MG63 (cell line): ENCODE measurements at regions not wholly inside any gene's neighbourhood (a gene's known extent, or its start where the extent isn't known, plus 50 kb on each side); places are given as distances from the start of the nearest gene placed in this dataset.
"Not testable (repeated sequence)": the region's sequence is repeated elsewhere in the genome, so short reads cannot be mapped to it uniquely, and the experiment has no call there.

ENCODE experiments used
- DNase-seq: peaks from one replicate; pipeline ENCODE4 v3.0.0-alpha.2; 2020
- H3K27me3 ChIP-seq: fragments of 250-450 bp; sonication (Bioruptor Pico); 2 replicates; pipeline ENCODE4 v1.5.1; 2020; ENCODE audit warnings: mild to moderate bottlenecking, moderate library complexity
- H3K36me3 ChIP-seq: fragments of 250-450 bp; sonication (Bioruptor Pico); 2 replicates; pipeline ENCODE4 v1.5.1; 2020; ENCODE audit warnings: mild to moderate bottlenecking, moderate library complexity
- H3K4me3 ChIP-seq: fragments of 250-450 bp; sonication (Bioruptor Pico); 2 replicates; pipeline ENCODE4 v1.5.1; 2020; ENCODE audit warnings: mild to moderate bottlenecking, moderate library complexity
- H3K9me3 ChIP-seq: fragments of 250-450 bp; sonication (Bioruptor Pico); 2 replicates; pipeline ENCODE4 v1.5.1; 2020; ENCODE audit warnings: mild to moderate bottlenecking, moderate library complexity

DNA sequence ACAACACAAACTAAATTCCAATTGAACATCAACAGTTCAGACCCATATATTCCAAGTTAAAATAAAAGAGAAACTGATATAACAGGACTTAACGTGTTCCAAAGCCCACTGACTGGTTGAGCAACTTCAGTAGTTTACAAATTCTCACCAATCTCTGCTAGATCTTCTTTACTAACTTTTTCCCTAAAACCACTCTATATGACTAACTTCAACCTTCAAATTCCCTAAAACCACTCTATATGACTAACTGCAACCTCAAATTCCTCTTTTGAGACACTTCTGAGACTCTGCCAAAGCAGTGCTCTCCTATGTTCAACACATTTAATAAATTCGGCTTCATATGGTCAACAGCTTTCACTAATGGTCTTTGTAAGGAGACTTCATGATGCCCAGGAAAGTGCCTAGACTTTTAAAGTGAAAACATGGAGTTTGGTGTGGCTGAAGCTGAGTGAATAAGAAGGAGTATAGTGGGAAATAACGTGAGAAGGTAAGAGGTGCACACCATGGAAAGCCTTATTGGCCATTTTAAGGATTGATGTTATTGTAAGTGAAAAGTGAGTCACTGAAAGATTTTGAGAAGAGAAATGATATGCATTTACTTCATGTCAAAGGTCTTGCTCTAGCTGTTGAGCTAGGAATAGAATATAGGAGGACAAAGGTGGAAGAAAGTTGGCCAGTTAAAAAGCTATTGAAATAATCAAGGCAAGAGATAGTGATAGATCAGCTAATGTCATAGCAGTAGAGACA, 134.0 kb upstream of the HCRTR2 start:
- Histone ChIP-seq H3K9me3 (no peaks in the 10 kb centered on the region), H3K36me3 (no peaks in the 10 kb centered on the region), H3K27me3 (no peaks in the 10 kb centered on the region), H3K4me3 (no peak overlapping the region)
- DNase-seq = no peak

GRCh38 chr6:55046869-55047422, 127.4 kb upstream of the HCRTR2 start:
- no peaks in the 10 kb centered on the region for H3K27me3 ChIP-seq
- no peak overlapping the region for H3K4me3 ChIP-seq
- DNase-seq = no peak

DNA sequence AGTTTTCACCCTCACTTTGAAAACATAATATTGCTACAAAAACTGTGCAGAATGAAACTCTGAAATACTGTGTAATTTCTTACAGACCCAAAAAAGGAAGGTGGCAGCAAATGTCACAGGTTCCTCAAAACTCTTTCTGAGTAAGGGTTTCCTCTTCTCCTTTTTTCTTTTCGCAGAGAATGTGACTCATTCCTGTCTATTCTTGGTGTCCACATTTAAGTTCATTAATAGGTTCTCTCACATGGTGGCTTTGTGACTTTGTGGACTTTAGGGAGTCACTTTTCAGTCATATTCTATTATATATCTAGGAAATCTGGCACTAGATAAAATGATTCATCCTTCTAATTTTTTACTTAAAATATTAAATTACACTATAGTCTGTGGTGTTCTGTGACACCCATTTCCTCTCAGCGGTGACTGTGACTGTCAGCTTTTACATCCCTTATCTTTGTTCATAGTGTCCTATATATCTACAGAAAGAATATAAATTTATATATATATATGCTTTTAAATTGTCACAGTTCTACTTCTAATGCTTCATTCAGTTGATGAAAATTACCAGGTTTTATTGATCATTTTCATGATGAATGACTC, 126.8 kb upstream of the HCRTR2 start:
- no peak for DNase-seq
- Histone ChIP-seq H3K36me3 (no peaks in the 10 kb centered on the region), H3K9me3 (no peaks in the 10 kb centered on the region), H3K4me3 (no peak overlapping the region), H3K27me3 (no peaks in the 10 kb centered on the region)

More at GRCh38 chr6:55046869-55047422, 127.4 kb upstream of the HCRTR2 start:
- Histone ChIP-seq H3K9me3 (no peaks in the 10 kb centered on the region), H3K36me3 (no peaks in the 10 kb centered on the region)

- H3K27me3 ChIP-seq = no peaks in the 10 kb centered on the region
- no peak overlapping the region for H3K4me3 ChIP-seq
- no peaks in the 10 kb centered on the region for H3K36me3 ChIP-seq
- DNase-seq = no peak
- no peaks in the 10 kb centered on the region for H3K9me3 ChIP-seq
These were observed 124.4 kb upstream of the HCRTR2 start for GRCh38 chr6:55049866-55050265.

GRCh38 chr6:55052846-55053245, 121.5 kb upstream of the HCRTR2 start:
- no peaks in the 10 kb centered on the region for H3K27me3 ChIP-seq
- H3K36me3 ChIP-seq = no peaks in the 10 kb centered on the region
- no peak for DNase-seq
- no peak overlapping the region for H3K4me3 ChIP-seq
- H3K9me3 ChIP-seq = no peaks in the 10 kb centered on the region

- H3K9me3 ChIP-seq = 0 out of 2 replicates have a peak, but pooled peaks cover 3% of the 10 kb centered on the region
- H3K27me3 ChIP-seq = no peaks in the 10 kb centered on the region
- DNase-seq = no peak
- no peak overlapping the region for H3K4me3 ChIP-seq
- no peaks in the 10 kb centered on the region for H3K36me3 ChIP-seq
These were observed 115.6 kb upstream of the HCRTR2 start for GRCh38 chr6:55058682-55059081.

DNA sequence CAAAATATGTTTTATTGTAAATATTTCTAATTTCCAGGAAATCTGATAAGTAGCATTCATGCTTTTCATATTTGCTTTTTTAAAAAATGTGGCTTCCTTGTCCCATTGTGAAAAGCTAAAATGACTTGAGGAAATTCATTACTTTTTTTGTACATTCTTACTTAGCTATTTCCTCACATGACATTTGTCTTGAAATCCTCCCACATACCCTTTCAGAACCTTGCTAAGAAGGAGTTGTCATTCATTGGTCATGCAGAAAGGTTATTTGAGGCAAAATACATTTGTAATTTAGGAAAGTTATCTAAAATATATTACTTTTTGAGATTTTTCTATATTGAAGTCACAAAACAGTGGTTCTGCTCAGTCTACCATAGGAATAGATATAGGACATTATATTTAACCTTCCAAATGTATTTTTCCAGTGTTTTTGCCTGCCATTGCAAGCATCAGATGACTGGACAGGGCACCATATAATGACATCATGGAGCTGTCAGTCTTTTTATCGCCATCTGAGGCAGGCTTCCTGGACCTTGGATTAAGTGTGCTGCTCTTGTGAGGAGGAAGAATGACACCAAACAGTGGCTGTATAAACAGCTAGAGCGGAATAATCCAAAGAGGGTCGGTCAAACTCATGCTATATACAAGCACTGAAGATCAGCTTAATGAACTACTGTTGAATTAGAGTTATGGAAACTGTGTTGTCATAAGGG, 109.4 kb upstream of the HCRTR2 start:
- H3K9me3 ChIP-seq = 0 out of 2 replicates have a peak, but pooled peaks cover 2% of the 10 kb centered on the region
- no peaks in the 10 kb centered on the region for H3K27me3 ChIP-seq
- no peak overlapping the region for H3K4me3 ChIP-seq
- no peak for DNase-seq
- no peaks in the 10 kb centered on the region for H3K36me3 ChIP-seq

DNA sequence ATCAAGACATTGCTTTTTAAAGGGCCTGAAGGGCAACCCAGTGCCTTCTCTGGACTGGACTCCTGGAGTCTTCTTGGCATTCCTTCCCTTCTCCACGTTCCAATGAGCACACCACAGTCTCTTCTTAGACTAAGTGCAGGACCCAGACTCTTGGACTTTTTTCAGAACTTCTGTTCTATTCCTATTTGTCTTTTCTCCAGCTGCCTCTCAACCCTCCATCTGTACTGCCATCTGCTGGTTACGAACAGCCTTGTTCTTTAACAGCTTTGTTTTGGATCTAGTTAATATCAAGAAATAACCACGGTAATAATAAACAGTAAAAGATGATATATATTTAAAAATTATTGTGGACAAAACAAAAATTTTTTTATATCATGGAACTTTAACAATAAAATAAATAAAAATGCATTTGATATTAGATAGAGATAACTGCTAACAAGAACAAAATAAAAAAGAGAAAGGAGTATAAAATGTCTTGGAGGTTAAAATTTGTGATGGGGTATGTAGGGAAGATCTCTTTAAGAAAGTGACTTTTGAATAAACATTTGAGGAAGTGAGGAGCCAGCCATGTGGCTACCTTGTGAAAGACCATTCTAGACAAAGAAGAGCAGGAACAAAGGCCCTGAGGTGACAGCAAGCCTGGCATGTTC, 105.1 kb upstream of the HCRTR2 start:
- no peak for DNase-seq
- no peak overlapping the region for H3K4me3 ChIP-seq

GRCh38 chr6:55082021-55082420, 92.3 kb upstream of the HCRTR2 start:
- H3K9me3 ChIP-seq = no peaks in the 10 kb centered on the region
- H3K36me3 ChIP-seq = no peaks in the 10 kb centered on the region
- no peak for DNase-seq
- H3K4me3 ChIP-seq = no peak overlapping the region
- H3K27me3 ChIP-seq = no peaks in the 10 kb centered on the region

More for the DNA sequence above, 105.1 kb upstream of the HCRTR2 start:
- Histone ChIP-seq H3K27me3 (no peaks in the 10 kb centered on the region), H3K9me3 (no peaks in the 10 kb centered on the region), H3K36me3 (no peaks in the 10 kb centered on the region)

DNA sequence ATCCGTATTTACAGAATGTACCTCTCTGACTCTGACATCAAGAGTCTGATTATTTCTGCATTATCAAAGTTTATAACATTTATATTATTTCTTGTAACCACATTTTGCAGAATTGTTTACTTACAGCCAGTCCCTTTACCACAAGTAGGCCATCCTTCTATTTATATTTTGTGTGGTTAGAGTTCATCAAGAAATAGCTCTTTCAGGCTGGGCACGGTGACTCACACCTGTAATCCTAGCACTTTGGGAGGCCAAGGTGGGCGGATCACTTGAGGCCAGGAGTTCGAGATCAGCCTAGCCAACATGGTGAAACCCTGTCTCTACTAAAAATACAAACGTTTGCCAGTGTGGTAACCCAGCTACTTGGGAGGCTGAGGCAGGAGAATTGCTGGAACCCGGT, 86.3 kb upstream of the HCRTR2 start:
- H3K4me3 ChIP-seq, DNase-seq, H3K9me3 ChIP-seq, H3K27me3 ChIP-seq, H3K36me3 ChIP-seq: not testable (repeated sequence)

GRCh38 chr6:55088902-55089301, 85.4 kb upstream of the HCRTR2 start:
- Histone ChIP-seq H3K9me3 (no peaks in the 10 kb centered on the region), H3K36me3 (no peaks in the 10 kb centered on the region), H3K4me3 (no peak overlapping the region), H3K27me3 (no peaks in the 10 kb centered on the region)
- no peak for DNase-seq

- Histone ChIP-seq H3K4me3 (no peak overlapping the region), H3K9me3 (no peaks in the 10 kb centered on the region), H3K27me3 (no peaks in the 10 kb centered on the region), H3K36me3 (no peaks in the 10 kb centered on the region)
- DNase-seq = no peak
These were observed 85.0 kb upstream of the HCRTR2 start for GRCh38 chr6:55089325-55089724.

GRCh38 chr6:55100686-55101085, 73.6 kb upstream of the HCRTR2 start:
- H3K36me3 ChIP-seq = no peaks in the 10 kb centered on the region
- no peak for DNase-seq
- H3K9me3 ChIP-seq = no peaks in the 10 kb centered on the region
- no peaks in the 10 kb centered on the region for H3K27me3 ChIP-seq
- no peak overlapping the region for H3K4me3 ChIP-seq

DNA sequence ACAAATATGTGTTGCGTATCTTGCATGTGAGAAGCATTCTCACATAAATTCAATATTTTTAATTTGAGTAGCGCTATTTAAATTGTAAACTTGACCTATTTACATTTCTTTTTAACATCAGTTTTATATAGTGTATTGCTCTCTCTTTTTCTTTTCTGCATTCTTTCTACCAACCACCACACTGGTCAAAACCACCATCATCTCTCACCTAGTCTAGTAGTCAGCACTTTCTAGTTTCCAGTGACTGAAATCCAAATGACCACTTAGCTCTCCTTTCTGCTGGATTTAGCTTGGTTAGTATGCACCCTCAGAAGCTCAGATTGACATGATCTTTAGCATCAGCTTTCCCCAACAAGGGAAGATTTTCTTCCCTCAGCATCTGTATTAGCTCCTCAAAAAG, 73.2 kb upstream of the HCRTR2 start:
- Histone ChIP-seq H3K9me3 (no peaks in the 10 kb centered on the region), H3K27me3 (no peaks in the 10 kb centered on the region), H3K4me3 (no peak overlapping the region), H3K36me3 (no peaks in the 10 kb centered on the region)
- no peak for DNase-seq

DNA sequence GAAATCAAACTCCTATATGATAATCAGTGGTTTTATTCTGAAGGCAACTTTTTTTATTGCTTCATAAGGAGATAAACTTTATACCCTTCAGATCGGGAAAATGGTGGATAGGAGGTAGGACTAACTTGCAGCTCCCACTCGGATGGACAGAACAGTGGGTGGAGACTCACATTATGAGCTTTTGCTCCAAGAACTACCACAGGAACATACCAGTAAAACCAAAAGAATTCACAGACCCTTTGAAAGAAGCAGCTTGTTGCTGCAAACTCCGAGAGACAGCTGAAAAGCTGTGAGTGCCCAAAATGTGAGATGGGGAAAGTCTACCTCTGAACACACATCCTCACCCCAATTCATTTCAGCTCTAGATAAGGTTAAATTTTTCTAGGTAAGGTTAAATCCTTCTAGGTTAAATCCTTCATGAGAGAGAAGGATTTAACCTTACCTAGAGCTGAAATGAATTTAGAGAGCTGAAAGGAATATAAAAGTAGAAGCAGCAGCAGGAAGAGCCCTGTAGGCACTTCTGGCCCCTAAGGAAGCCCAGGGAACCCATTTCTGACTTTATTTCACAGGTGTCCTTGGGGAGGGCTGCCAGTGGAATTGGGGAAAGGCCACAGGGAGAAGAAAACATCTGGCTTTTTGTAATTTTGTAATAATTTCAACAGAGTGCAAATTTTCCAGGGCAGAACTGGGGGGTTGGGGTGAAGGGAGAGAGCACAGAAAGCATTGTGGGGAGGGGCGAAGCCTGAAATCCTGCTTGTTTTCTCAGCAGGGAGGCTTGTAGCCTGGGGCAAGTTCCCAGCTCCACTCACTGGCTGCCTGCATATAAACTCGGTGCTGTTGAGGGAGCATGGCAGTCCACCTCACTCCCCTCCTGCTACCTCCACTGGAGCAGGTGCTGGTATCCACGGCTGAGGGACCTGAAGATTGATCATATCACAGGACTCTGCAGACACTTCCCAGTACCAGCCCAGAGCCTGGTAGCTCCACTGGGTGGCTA, 65.9 kb upstream of the HCRTR2 start:
- DNase-seq = no peak
- no peaks in the 10 kb centered on the region for H3K9me3 ChIP-seq
- H3K36me3 ChIP-seq = no peaks in the 10 kb centered on the region
- H3K4me3 ChIP-seq = no peak overlapping the region
- no peaks in the 10 kb centered on the region for H3K27me3 ChIP-seq

DNA sequence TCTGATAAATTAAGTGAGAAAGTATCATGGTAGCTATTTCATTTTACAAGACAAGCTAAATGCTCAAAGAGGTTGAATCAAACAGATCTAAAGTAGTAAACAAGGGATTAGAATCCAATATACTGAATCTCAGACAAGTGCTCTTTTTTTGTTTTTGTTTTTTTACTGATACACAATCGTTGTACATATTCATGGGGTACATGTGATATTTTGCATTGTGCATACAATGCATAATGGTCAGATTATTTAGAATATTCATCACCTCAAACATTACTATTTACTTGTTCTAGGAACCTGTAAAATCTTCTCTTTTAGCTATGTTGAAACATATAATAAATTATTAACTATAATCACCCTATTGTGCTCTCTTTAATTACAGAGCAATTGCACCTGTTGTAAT, 57.0 kb upstream of the HCRTR2 start:
- H3K4me3 ChIP-seq = no peak overlapping the region
- no peaks in the 10 kb centered on the region for H3K27me3 ChIP-seq
- H3K36me3 ChIP-seq = no peaks in the 10 kb centered on the region
- no peak for DNase-seq
- no peaks in the 10 kb centered on the region for H3K9me3 ChIP-seq
